H1 (cell line): ENCODE measurements at regions not wholly inside any gene's neighbourhood (a gene's known extent, or its start where the extent isn't known, plus 50 kb on each side); places are given as distances from the start of the nearest gene placed in this dataset.

Experiments used
- GABPA ChIP-seq: IDR thresholded peaks from 2 replicates; pipeline ENCODE4 v1.6.1; 2011; ENCODE audit warnings: mild to moderate bottlenecking, low read length, moderate library complexity, borderline replicate concordance; ENCODE audit not compliant: insufficient read depth
- POLR2A ChIP-seq, 2 experiments: IDR thresholded peaks; 1 replicate in 1 of 2; 2 replicates in 1 of 2; pipeline ENCODE4 v1.6.1; 2011; ENCODE audit warnings: low read depth in 2 of 2, low read length in 2 of 2, mild to moderate bottlenecking in 2 of 2; ENCODE audit errors: control extremely low read depth in 1 of 2
- POLR2AphosphoS5 ChIP-seq: IDR thresholded peaks from 2 replicates; pipeline ENCODE4 v1.6.1; 2011; ENCODE audit warnings: low read depth, low read length
- ZNF274 ChIP-seq: IDR thresholded peaks from 2 replicates; pipeline ENCODE4 v1.7.0; 2012; ENCODE audit warnings: low read length, borderline replicate concordance; ENCODE audit errors: extremely low read depth
- TF ChIP-seq, protein P1 (sequence below), 3 experiments: IDR thresholded peaks; 1 replicate in 2 of 3; 2 replicates in 1 of 3; pipeline versions ENCODE4 v1.5.1 to v1.6.1; 2011; ENCODE audit warnings: low read length in 3 of 3, mild to moderate bottlenecking in 3 of 3, inconsistent platforms in 2 of 3, low read depth in 1 of 3, moderate library complexity in 1 of 3; ENCODE audit not compliant: insufficient read depth in 1 of 3; ENCODE audit errors: control extremely low read depth in 1 of 3

DNA sequence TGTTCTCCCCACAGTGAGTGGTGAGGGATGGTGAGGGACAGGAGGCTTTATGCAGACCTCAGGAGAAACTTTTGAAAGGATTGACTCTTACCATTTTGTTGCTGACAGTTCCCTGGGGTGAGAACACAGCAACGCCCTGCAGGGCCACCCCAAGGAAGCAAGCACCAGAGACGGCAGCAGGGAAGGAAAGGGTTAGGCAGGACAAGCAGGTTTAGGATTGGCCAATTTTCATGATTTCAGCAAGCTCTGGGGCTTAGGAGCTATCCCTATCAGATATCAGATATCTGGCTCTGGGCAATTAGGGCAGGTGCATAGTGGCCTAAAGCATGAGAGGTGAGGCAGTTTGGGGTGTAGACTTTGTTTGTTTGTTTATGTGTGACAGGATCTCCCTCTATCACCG, 87.0 kb upstream of the LSM14A start:
- TF ChIP-seq ZNF274 (no peak), GABPA (no peak), POLR2AphosphoS5 (no peak), POLR2A (IDR thresholded peaks at IDR 0.05; ENCODE audit: control extremely low read depth in 1 of 2, low read depth in 2 of 2, low read length in 2 of 2) (no peak)
- TF ChIP-seq, protein P1, sequence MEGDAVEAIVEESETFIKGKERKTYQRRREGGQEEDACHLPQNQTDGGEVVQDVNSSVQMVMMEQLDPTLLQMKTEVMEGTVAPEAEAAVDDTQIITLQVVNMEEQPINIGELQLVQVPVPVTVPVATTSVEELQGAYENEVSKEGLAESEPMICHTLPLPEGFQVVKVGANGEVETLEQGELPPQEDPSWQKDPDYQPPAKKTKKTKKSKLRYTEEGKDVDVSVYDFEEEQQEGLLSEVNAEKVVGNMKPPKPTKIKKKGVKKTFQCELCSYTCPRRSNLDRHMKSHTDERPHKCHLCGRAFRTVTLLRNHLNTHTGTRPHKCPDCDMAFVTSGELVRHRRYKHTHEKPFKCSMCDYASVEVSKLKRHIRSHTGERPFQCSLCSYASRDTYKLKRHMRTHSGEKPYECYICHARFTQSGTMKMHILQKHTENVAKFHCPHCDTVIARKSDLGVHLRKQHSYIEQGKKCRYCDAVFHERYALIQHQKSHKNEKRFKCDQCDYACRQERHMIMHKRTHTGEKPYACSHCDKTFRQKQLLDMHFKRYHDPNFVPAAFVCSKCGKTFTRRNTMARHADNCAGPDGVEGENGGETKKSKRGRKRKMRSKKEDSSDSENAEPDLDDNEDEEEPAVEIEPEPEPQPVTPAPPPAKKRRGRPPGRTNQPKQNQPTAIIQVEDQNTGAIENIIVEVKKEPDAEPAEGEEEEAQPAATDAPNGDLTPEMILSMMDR (IDR thresholded peaks at IDR 0.05; ENCODE audit: control extremely low read depth in 1 of 3, insufficient read depth in 1 of 3, low read depth in 1 of 3, low read length in 3 of 3), result no peak
